ENCODE measurements at regions not wholly inside any gene's neighbourhood (a gene's known extent, or its start where the extent isn't known, plus 50 kb on each side); places are given as distances from the start of the nearest gene placed in this dataset.

DNA sequence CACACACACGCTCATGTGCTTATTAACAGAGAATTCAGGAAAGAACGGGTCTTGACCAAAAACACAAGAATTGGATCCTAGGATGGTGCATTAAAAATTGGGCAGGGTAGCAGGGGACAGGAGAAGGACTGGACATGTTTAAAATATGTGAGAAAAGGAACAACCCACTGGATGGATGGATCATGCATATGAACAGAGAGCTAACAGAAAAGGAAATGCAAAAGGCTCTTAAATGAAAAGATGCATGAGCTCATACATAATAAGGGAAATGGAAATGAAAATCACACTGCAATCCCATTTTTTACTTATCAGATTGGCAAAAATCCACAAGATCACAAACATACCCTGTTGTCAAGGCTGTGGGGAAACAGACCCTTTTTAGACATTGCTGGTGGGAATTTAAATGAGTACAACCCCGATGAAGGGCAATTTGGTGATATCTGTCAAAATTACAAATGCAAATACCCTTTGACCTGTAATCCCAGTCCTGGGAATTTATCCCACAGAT lies 440.6 kb upstream of the SLC14A2 start:
- ChIA-PET CTCF (ENCODE audit: unreplicated experiment) (no interaction called here), POLR2A (interaction anchor here (0.7 kb wide), 1 partner anchor 519 kb away, joined by 3 read pairs; no protein-coding TSS in a partner anchor)
- DNase-seq (ENCODE audit: low spot score) = no peak
- no peaks in the 10 kb centered on the region for H3K36me3 ChIP-seq (ENCODE audit: insufficient read depth, low read length)
- BruUV-seq (replicated peaks) = no TSS peak
- TF ChIP-seq, protein P1, sequence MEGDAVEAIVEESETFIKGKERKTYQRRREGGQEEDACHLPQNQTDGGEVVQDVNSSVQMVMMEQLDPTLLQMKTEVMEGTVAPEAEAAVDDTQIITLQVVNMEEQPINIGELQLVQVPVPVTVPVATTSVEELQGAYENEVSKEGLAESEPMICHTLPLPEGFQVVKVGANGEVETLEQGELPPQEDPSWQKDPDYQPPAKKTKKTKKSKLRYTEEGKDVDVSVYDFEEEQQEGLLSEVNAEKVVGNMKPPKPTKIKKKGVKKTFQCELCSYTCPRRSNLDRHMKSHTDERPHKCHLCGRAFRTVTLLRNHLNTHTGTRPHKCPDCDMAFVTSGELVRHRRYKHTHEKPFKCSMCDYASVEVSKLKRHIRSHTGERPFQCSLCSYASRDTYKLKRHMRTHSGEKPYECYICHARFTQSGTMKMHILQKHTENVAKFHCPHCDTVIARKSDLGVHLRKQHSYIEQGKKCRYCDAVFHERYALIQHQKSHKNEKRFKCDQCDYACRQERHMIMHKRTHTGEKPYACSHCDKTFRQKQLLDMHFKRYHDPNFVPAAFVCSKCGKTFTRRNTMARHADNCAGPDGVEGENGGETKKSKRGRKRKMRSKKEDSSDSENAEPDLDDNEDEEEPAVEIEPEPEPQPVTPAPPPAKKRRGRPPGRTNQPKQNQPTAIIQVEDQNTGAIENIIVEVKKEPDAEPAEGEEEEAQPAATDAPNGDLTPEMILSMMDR (conservative IDR thresholded peaks at IDR 0.05; ENCODE audit: low read length) = no peak
- no peak for TF ChIP-seq EZH2phosphoT487 (IDR thresholded peaks at IDR 0.05; ENCODE audit: borderline replicate concordance, low read depth, low read length)
- no peaks in the 10 kb centered on the region for H3K9me2 ChIP-seq (ENCODE audit: insufficient read depth, low read length)
- H3K9me3 ChIP-seq (ENCODE audit: low read length) = no peaks in the 10 kb centered on the region
- no peak overlapping the region for H2AFZ ChIP-seq (ENCODE audit: low read length)
- H3K4me2 ChIP-seq (ENCODE audit: low read length) = no peak overlapping the region
- intact Hi-C loops (cut with micrococcal nuclease; ENCODE audit: unreplicated experiment) = no loop called here
- no peaks in the 10 kb centered on the region for H3K79me2 ChIP-seq (ENCODE audit: insufficient read depth, low read depth, low read length)
- no peaks in the 10 kb centered on the region for H3K4me1 ChIP-seq (ENCODE audit: insufficient read depth, low read length, poor library complexity, severe bottlenecking)
- no peak overlapping the region for H3K27ac ChIP-seq (ENCODE audit: low read depth, low read length, poor library complexity, severe bottlenecking)
- H4K20me1 ChIP-seq (ENCODE audit: insufficient read depth, low read length) = no peaks in the 10 kb centered on the region
- H3K4me3 ChIP-seq (ENCODE audit: low read depth, low read length, poor library complexity, severe bottlenecking) = no peak overlapping the region

DNA sequence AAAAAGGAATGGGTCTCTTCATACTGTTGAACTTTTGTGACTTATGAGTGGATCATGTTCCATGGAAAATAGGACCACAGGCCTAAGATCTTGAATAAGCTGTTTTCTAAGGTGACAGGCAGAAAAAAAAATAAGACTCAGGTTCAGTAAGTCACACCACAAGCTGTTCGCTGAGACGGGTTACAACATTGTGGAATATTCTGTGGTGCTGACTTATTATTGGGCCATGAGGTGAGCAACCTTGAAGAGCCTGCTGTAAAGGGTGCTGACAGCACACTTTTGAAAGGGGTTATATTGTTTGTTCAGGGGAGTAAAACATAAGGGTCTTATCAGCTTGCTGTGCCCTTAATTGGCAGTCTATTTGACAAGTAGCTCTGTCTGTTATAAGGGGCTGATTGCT lies 439.8 kb upstream of the SLC14A2 start:
- Histone ChIP-seq H3K4me2 (ENCODE audit: low read length) (no peak overlapping the region), H3K4me3 (ENCODE audit: low read depth, low read length, poor library complexity, severe bottlenecking) (no peak overlapping the region), H4K20me1 (ENCODE audit: insufficient read depth, low read length) (no peaks in the 10 kb centered on the region), H3K36me3 (ENCODE audit: insufficient read depth, low read length) (no peaks in the 10 kb centered on the region), H3K27ac (ENCODE audit: low read depth, low read length, poor library complexity, severe bottlenecking) (no peak overlapping the region), H3K79me2 (ENCODE audit: insufficient read depth, low read depth, low read length) (no peaks in the 10 kb centered on the region), H2AFZ (ENCODE audit: low read length) (no peak overlapping the region), H3K4me1 (ENCODE audit: insufficient read depth, low read length, poor library complexity, severe bottlenecking) (no peaks in the 10 kb centered on the region), H3K9me2 (ENCODE audit: insufficient read depth, low read length) (no peaks in the 10 kb centered on the region), H3K9me3 (ENCODE audit: low read length) (no peaks in the 10 kb centered on the region)
- no TSS peak for BruUV-seq (replicated peaks)
- DNase-seq (ENCODE audit: low spot score) = no peak
- intact Hi-C loops (cut with micrococcal nuclease; ENCODE audit: unreplicated experiment) = no loop called here
- TF ChIP-seq, protein P1 (conservative IDR thresholded peaks at IDR 0.05; ENCODE audit: low read length) = no peak
- TF ChIP-seq EZH2phosphoT487 (IDR thresholded peaks at IDR 0.05; ENCODE audit: borderline replicate concordance, low read depth, low read length) = no peak
- ChIA-PET CTCF (ENCODE audit: unreplicated experiment) (no interaction called here), POLR2A (interaction anchor here (0.5 to 0.6 kb wide), 2 partner anchors 27 to 136 kb away, joined by 3 read pairs; no protein-coding TSS in a partner anchor)

DNA sequence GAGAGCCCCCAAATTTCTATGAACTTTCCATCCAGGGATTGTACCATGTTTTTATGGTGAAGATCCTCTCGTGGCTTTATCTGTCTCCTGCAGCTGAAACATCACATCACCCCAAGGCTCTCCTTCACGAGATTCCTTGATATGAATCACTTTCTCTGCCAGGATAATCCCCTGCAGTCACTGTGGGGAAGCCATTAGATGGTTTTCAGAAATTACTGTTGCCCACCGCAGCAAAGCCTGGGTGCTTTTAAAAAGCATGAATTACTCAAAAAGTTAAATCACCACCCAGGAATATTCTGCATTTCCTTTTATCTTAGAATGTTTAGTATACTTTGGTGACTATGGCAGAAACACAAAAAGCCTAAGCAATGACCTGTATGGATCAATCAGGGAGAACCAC lies 428.4 kb upstream of the SLC14A2 start:
- Histone ChIP-seq H3K4me2 (ENCODE audit: low read length) (no peak overlapping the region), H3K79me2 (ENCODE audit: insufficient read depth, low read depth, low read length) (no peaks in the 10 kb centered on the region), H3K4me1 (ENCODE audit: insufficient read depth, low read length, poor library complexity, severe bottlenecking) (no peaks in the 10 kb centered on the region), H2AFZ (ENCODE audit: low read length) (no peak overlapping the region), H3K9me2 (ENCODE audit: insufficient read depth, low read length) (no peaks in the 10 kb centered on the region), H3K27ac (ENCODE audit: low read depth, low read length, poor library complexity, severe bottlenecking) (no peak overlapping the region), H3K36me3 (ENCODE audit: insufficient read depth, low read length) (no peaks in the 10 kb centered on the region), H4K20me1 (ENCODE audit: insufficient read depth, low read length) (no peaks in the 10 kb centered on the region), H3K4me3 (ENCODE audit: low read depth, low read length, poor library complexity, severe bottlenecking) (no peak overlapping the region), H3K9me3 (ENCODE audit: low read length) (no peaks in the 10 kb centered on the region)
- POLR2A ChIA-PET = no interaction called here
- CTCF ChIA-PET (ENCODE audit: unreplicated experiment) = no interaction called here
- BruUV-seq (replicated peaks) = no TSS peak
- no peak for DNase-seq (ENCODE audit: low spot score)
- intact Hi-C loops (cut with micrococcal nuclease; ENCODE audit: unreplicated experiment) = no loop called here
- TF ChIP-seq, protein P1 (conservative IDR thresholded peaks at IDR 0.05; ENCODE audit: low read length) = no peak
- TF ChIP-seq EZH2phosphoT487 (IDR thresholded peaks at IDR 0.05; ENCODE audit: borderline replicate concordance, low read depth, low read length) = no peak
